ENCODE measurements at regions not wholly inside any gene's neighbourhood (a gene's known extent, or its start where the extent isn't known, plus 50 kb on each side); places are given as distances from the start of the nearest gene placed in this dataset.

GRCh38 chr16:35714665-35715064 lies 2255.3 kb downstream of the TP53TG3F start:
- TF ChIP-seq CTCF (IDR thresholded peaks at IDR 0.05; ENCODE audit: low read length), result no peak
- no peak for TF ChIP-seq EZH2 (IDR thresholded peaks at IDR 0.05; ENCODE audit: borderline replicate concordance, low read length)

Data from OCI-LY1 (cell line).